Ecto neural progenitor cell (in vitro differentiated cells): ENCODE measurements at regions not wholly inside any gene's neighbourhood (a gene's known extent, or its start where the extent isn't known, plus 50 kb on each side); places are given as distances from the start of the nearest gene placed in this dataset.

Experiments used
- DNase-seq: peaks from one replicate; pipeline ENCODE4 v3.0.0-alpha.2; 2018; ENCODE audit warnings: low spot score

GRCh38 chr1:239212811-239213220 is 173.6 kb upstream of the CHRM3 start:
- DNase-seq: no peak

- DNase-seq: no peak
Measured at GRCh38 chr1:239209591-239209990, 176.8 kb upstream of the CHRM3 start.

- DNase-seq: no peak
Measured at GRCh38 chr1:239204401-239204800, 182.0 kb upstream of the CHRM3 start.

- DNase-seq: no peak
Measured at GRCh38 chr1:239197871-239198270, 188.5 kb upstream of the CHRM3 start.

- no peak for DNase-seq
Measured at GRCh38 chr1:239189998-239190512, 196.3 kb upstream of the CHRM3 start.

- DNase-seq: no peak
Measured at GRCh38 chr1:239186487-239186886, 199.9 kb upstream of the CHRM3 start.

- no peak for DNase-seq
Measured at GRCh38 chr1:239185245-239185619, 201.1 kb upstream of the CHRM3 start.

GRCh38 chr1:239184561-239185244 is 201.7 kb upstream of the CHRM3 start:
- DNase-seq: no peak

GRCh38 chr1:239178961-239179360 is 207.4 kb upstream of the CHRM3 start:
- no peak for DNase-seq

- DNase-seq: no peak
Measured at GRCh38 chr1:239174880-239175279, 211.5 kb upstream of the CHRM3 start.

GRCh38 chr1:239170828-239171227 is 215.5 kb upstream of the CHRM3 start:
- no peak for DNase-seq

GRCh38 chr1:239169276-239169675 is 217.1 kb upstream of the CHRM3 start:
- no peak for DNase-seq

- no peak for DNase-seq
Measured at GRCh38 chr1:239164451-239165180, 221.8 kb upstream of the CHRM3 start.

GRCh38 chr1:239155466-239156091 is 230.8 kb upstream of the CHRM3 start:
- no peak for DNase-seq

GRCh38 chr1:239151937-239152336 is 234.4 kb upstream of the CHRM3 start:
- DNase-seq: no peak

- no peak for DNase-seq
Measured at GRCh38 chr1:239140968-239141367, 245.4 kb upstream of the CHRM3 start.

GRCh38 chr1:239139801-239140200 is 246.6 kb upstream of the CHRM3 start:
- no peak for DNase-seq

GRCh38 chr1:239128541-239128940 is 257.8 kb upstream of the CHRM3 start:
- DNase-seq: no peak

- no peak for DNase-seq
Measured at GRCh38 chr1:239126884-239127283, 259.5 kb upstream of the CHRM3 start.

- no peak for DNase-seq
Measured at GRCh38 chr1:239125893-239126292, 260.5 kb upstream of the CHRM3 start.

GRCh38 chr1:239125027-239125426 is 261.3 kb upstream of the CHRM3 start:
- DNase-seq: no peak

GRCh38 chr1:239123260-239123659 is 263.1 kb upstream of the CHRM3 start:
- no peak for DNase-seq
